ENCODE measurements at regions not wholly inside any gene's neighbourhood (a gene's known extent, or its start where the extent isn't known, plus 50 kb on each side); places are given as distances from the start of the nearest gene placed in this dataset.

- no peak for TF ChIP-seq CTCF (IDR thresholded peaks at IDR 0.05)
- no peak for TF ChIP-seq ELF4 (CRISPR knock-in tag; IDR thresholded peaks at IDR 0.05; ENCODE audit: low read depth)
- no peak for TF ChIP-seq RORB (CRISPR knock-in tag; IDR thresholded peaks at IDR 0.05)
- TF ChIP-seq ZNF121 (CRISPR knock-in tag; IDR thresholded peaks at IDR 0.05): no peak
- TF ChIP-seq ATF6 (CRISPR knock-in tag; IDR thresholded peaks at IDR 0.05): no peak
- no peak for TF ChIP-seq ZNF532 (CRISPR knock-in tag; IDR thresholded peaks at IDR 0.05; ENCODE audit: borderline replicate concordance)
- TF ChIP-seq SP1 (CRISPR knock-in tag; conservative IDR thresholded peaks at IDR 0.05): no peak
- no peak for TF ChIP-seq ETV6 (CRISPR knock-in tag; IDR thresholded peaks at IDR 0.05)
- TF ChIP-seq MAX (CRISPR knock-in tag; IDR thresholded peaks at IDR 0.05): no peak
- TF ChIP-seq PRDM15 (CRISPR knock-in tag; IDR thresholded peaks at IDR 0.05): no peak
- no peak for TF ChIP-seq CREB1 (CRISPR knock-in tag; IDR thresholded peaks at IDR 0.05)
Measured at GRCh38 chr1:232301246-232301645, 328.7 kb downstream of the SIPA1L2 start.
